ENCODE measurements at regions not wholly inside any gene's neighbourhood (a gene's known extent, or its start where the extent isn't known, plus 50 kb on each side); places are given as distances from the start of the nearest gene placed in this dataset.

DNA sequence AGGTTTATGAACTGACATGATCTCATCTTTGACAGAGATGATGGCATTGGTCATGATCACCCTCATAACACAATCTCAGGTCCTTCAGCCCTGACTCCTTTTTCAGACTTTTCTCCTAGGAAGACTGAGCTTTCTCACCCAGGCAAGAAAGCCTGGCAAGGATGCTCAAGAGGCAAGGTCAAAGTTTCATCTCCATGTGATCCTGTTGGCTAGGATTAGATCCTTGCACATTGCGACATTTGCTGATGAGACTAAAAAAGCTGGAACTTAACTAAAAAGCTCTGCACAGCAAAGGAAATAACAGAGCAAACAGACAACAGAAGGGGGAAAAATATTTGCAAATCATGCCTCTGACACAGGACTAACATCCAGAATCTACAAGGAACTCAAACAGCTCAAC lies 444.1 kb upstream of the PSMD7 start:
- ATAC-seq (ENCODE audit: insufficient read depth, low FRiP score) = no peak
- TF ChIP-seq, protein P1, sequence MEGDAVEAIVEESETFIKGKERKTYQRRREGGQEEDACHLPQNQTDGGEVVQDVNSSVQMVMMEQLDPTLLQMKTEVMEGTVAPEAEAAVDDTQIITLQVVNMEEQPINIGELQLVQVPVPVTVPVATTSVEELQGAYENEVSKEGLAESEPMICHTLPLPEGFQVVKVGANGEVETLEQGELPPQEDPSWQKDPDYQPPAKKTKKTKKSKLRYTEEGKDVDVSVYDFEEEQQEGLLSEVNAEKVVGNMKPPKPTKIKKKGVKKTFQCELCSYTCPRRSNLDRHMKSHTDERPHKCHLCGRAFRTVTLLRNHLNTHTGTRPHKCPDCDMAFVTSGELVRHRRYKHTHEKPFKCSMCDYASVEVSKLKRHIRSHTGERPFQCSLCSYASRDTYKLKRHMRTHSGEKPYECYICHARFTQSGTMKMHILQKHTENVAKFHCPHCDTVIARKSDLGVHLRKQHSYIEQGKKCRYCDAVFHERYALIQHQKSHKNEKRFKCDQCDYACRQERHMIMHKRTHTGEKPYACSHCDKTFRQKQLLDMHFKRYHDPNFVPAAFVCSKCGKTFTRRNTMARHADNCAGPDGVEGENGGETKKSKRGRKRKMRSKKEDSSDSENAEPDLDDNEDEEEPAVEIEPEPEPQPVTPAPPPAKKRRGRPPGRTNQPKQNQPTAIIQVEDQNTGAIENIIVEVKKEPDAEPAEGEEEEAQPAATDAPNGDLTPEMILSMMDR (IDR thresholded peaks at IDR 0.05; ENCODE audit: control extremely low read depth, extremely low read depth) = no peak
- Histone ChIP-seq H3K27ac (ENCODE audit: low read depth in 1 of 2, low read length in 1 of 2) (no peak overlapping the region), H3K9ac (ENCODE audit: insufficient read depth in 1 of 2, low read length in 2 of 2) (no peak overlapping the region), H3K4me1 (ENCODE audit: control insufficient read depth in 5 of 5, insufficient read depth in 5 of 5, low read length in 5 of 5) (no peaks in the 10 kb centered on the region), H3K36me3 (ENCODE audit: control insufficient read depth in 4 of 4, insufficient read depth in 4 of 4, low read length in 4 of 4) (no peaks in the 10 kb centered on the region), H3K27me3 (ENCODE audit: control insufficient read depth in 3 of 3, insufficient read depth in 3 of 3, low read length in 2 of 3) (no peaks in the 10 kb centered on the region), H3K4me3 (no peak overlapping the region), H3K9me3 (ENCODE audit: control insufficient read depth in 4 of 4, insufficient read depth in 3 of 4, low read length in 3 of 4) (no peaks in the 10 kb centered on the region)
- 78 to 88% methylated on average over 1 of the region's 1 CpG for WGBS, 2 donors
- peak in 1 of 3 donors; percentile 59 for DNase-seq

DNA sequence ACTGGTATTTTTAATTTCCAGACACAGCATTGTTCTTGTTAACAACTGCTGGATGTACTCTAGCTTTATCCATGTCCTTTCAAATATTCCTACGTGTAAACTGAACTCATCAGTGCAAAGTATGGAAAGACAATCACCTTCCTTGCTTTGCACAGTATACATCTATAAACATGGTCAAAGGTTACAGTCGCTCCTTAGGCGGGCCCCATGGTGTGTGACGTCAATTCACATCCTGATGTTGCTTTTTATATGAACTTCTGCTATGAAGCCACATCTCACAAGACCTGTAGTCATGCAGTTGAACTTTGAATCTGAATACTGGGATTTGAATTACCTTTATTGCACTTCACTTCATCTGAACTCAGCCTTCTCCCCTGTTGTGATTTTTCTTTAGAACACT lies 447.6 kb upstream of the PSMD7 start:
- WGBS, 2 donors = 82 to 85% methylated on average over 4 of the region's 4 CpGs
- Histone ChIP-seq H3K27me3 (ENCODE audit: control insufficient read depth in 3 of 3, insufficient read depth in 3 of 3, low read length in 2 of 3) (no peaks in the 10 kb centered on the region), H3K4me1 (ENCODE audit: control insufficient read depth in 5 of 5, insufficient read depth in 5 of 5, low read length in 5 of 5) (peaks cover 0 to 5% (median 0%) of the 10 kb centered on the region in 5 donors), H3K9me3 (ENCODE audit: control insufficient read depth in 4 of 4, insufficient read depth in 3 of 4, low read length in 3 of 4) (no peaks in the 10 kb centered on the region), H3K27ac (ENCODE audit: low read depth in 1 of 2, low read length in 1 of 2) (no peak overlapping the region), H3K4me3 (no peak overlapping the region), H3K36me3 (ENCODE audit: control insufficient read depth in 4 of 4, insufficient read depth in 4 of 4, low read length in 4 of 4) (no peaks in the 10 kb centered on the region), H3K9ac (ENCODE audit: insufficient read depth in 1 of 2, low read length in 2 of 2) (no peak overlapping the region)
- TF ChIP-seq, protein P1 (IDR thresholded peaks at IDR 0.05; ENCODE audit: control extremely low read depth, extremely low read depth) = no peak
- DNase-seq (no peak), ATAC-seq (ENCODE audit: insufficient read depth, low FRiP score) (no peak)

DNA sequence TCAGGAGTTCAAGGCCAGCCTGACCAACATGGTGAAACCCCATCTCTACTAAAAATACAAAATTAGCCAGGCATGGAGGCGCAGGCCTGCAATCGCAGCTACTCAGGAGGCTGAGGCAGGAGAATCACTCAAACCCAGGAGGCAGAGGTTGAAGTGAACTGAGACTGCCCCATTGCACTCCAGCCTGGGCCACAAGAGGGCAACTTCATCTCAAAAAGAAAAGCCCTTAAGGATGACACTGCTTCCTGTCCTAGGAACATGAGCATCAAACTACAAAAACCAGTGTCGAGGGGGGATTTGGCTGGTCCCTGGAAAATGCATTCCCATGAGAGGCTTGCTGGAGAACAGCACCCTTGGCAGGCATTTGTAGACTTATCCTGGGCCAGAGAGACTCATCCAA lies 449.5 kb upstream of the PSMD7 start:
- H3K4me3 ChIP-seq = no peak overlapping the region
- TF ChIP-seq, protein P1 (IDR thresholded peaks at IDR 0.05; ENCODE audit: control extremely low read depth, extremely low read depth) = no peak
- peaks cover 0 to 5% (median 0%) of the 10 kb centered on the region in 5 donors for H3K4me1 ChIP-seq (ENCODE audit: control insufficient read depth in 5 of 5, insufficient read depth in 5 of 5, low read length in 5 of 5)
- H3K36me3 ChIP-seq (ENCODE audit: control insufficient read depth in 4 of 4, insufficient read depth in 4 of 4, low read length in 4 of 4) = no peaks in the 10 kb centered on the region
- H3K9me3 ChIP-seq (ENCODE audit: control insufficient read depth in 4 of 4, insufficient read depth in 3 of 4, low read length in 3 of 4) = no peaks in the 10 kb centered on the region
- no peaks in the 10 kb centered on the region for H3K27me3 ChIP-seq (ENCODE audit: control insufficient read depth in 3 of 3, insufficient read depth in 3 of 3, low read length in 2 of 3)
- no peak overlapping the region for H3K9ac ChIP-seq (ENCODE audit: insufficient read depth in 1 of 2, low read length in 2 of 2)
- DNase-seq (no peak), ATAC-seq (ENCODE audit: insufficient read depth, low FRiP score) (no peak)
- H3K27ac ChIP-seq (ENCODE audit: low read depth in 1 of 2, low read length in 1 of 2) = no peak overlapping the region
- WGBS, 2 donors = 87 to 90% methylated on average over 3 of the region's 3 CpGs

DNA sequence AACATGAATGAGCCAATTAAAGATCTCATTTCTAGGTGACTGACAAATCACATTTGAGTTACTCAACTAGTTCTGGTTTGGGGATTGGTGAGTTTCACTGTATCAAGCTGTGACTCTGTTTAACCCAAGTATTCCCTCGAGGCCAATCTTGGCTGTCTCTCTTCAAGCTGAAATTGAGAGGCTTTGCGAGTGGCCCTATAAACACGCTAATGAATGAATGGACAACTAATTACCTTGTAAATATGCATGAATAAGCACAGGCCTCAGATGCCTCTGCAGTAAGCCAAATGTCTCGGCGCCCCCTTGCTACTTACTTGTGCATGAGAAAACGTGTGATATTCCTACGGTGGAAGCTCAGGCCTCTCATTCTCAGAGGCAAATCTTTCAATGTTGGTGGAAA lies 450.3 kb upstream of the PSMD7 start:
- ATAC-seq (ENCODE audit: insufficient read depth, low FRiP score) (no peak), DNase-seq (peak; percentile 17 to 51 (median 44))
- TF ChIP-seq, protein P1 (IDR thresholded peaks at IDR 0.05; ENCODE audit: control extremely low read depth, extremely low read depth) = no peak
- 69 to 77% methylated on average over 7 of the region's 7 CpGs for WGBS, 2 donors
- Histone ChIP-seq H3K4me1 (ENCODE audit: control insufficient read depth in 5 of 5, insufficient read depth in 5 of 5, low read length in 5 of 5) (peaks cover 0 to 5% (median 0%) of the 10 kb centered on the region in 5 donors), H3K27ac (ENCODE audit: low read depth in 1 of 2, low read length in 1 of 2) (no peak overlapping the region), H3K9ac (ENCODE audit: insufficient read depth in 1 of 2, low read length in 2 of 2) (no peak overlapping the region), H3K27me3 (ENCODE audit: control insufficient read depth in 3 of 3, insufficient read depth in 3 of 3, low read length in 2 of 3) (no peaks in the 10 kb centered on the region), H3K36me3 (ENCODE audit: control insufficient read depth in 4 of 4, insufficient read depth in 4 of 4, low read length in 4 of 4) (no peaks in the 10 kb centered on the region), H3K4me3 (no peak overlapping the region), H3K9me3 (ENCODE audit: control insufficient read depth in 4 of 4, insufficient read depth in 3 of 4, low read length in 3 of 4) (no peaks in the 10 kb centered on the region)

Measured in lung (tissue), 11 donors.